CD14-positive monocyte (primary cell): ENCODE measurements at regions not wholly inside any gene's neighbourhood (a gene's known extent, or its start where the extent isn't known, plus 50 kb on each side); places are given as distances from the start of the nearest gene placed in this dataset.

ENCODE experiments used
- DNase-seq, 3 donors: peaks; one replicate each; pipeline ENCODE4 v3.0.0-alpha.2; 2011 to 2022
- H2AFZ ChIP-seq: 2 replicates; pipeline ENCODE4 v1.6.0; 2012; ENCODE audit warnings: mild to moderate bottlenecking, low read depth, low read length, inconsistent platforms; ENCODE audit not compliant: insufficient read depth, poor library complexity, severe bottlenecking
- H3K27ac ChIP-seq, 2 donors: 1 replicate in 1 of 2; 2 replicates in 1 of 2; pipeline ENCODE4 v1.5.1; 2012 to 2013; ENCODE audit warnings: low read length in 2 of 2, control low read depth in 1 of 2, inconsistent platforms in 1 of 2, low read depth in 1 of 2, mild to moderate bottlenecking in 1 of 2
- H3K27me3 ChIP-seq, 2 donors: one replicate each; pipeline versions ENCODE4 v1.6.0 to v1.6.1; 2011 to 2013; ENCODE audit warnings: low read length in 2 of 2; ENCODE audit not compliant: control insufficient read depth in 2 of 2, insufficient read depth in 2 of 2
- H3K36me3 ChIP-seq, 2 donors: replicated peaks in 1 of 2; 1 replicate in 1 of 2; 2 replicates in 1 of 2; pipeline versions ENCODE4 v1.5.1 to v1.6.1; 2012 to 2013; ENCODE audit warnings: low read length in 2 of 2, control low read depth in 1 of 2, inconsistent platforms in 1 of 2, mild to moderate bottlenecking in 1 of 2; ENCODE audit not compliant: insufficient read depth in 2 of 2, control insufficient read depth in 1 of 2
- H3K4me1 ChIP-seq, 2 donors: 1 replicate in 1 of 2; 2 replicates in 1 of 2; pipeline versions ENCODE4 v1.5.1 to v1.6.1; 2012 to 2013; ENCODE audit warnings: low read length in 2 of 2, control low read depth in 1 of 2, inconsistent platforms in 1 of 2, mild to moderate bottlenecking in 1 of 2, moderate library complexity in 1 of 2; ENCODE audit not compliant: insufficient read depth in 2 of 2, control insufficient read depth in 1 of 2
- H3K4me2 ChIP-seq: replicated peaks from 2 replicates; pipeline ENCODE3; 2012; ENCODE audit warnings: low read length, moderate library complexity, mild to moderate bottlenecking; ENCODE audit not compliant: poor library complexity, severe bottlenecking; ENCODE audit errors: extremely low read depth
- H3K4me3 ChIP-seq, 3 experiments: fragments of 200-600 bp in 1 of 3; sonication (generic) in 1 of 3; replicated peaks in 1 of 3; 1 replicate in 2 of 3; 2 replicates in 1 of 3; pipeline ENCODE4 v1.5.1; 2011 to 2013; ENCODE audit warnings: low read length in 3 of 3, mild to moderate bottlenecking in 3 of 3, control low read depth in 2 of 3, low read depth in 2 of 3, inconsistent platforms in 1 of 3, moderate library complexity in 1 of 3
- H3K79me2 ChIP-seq: 2 replicates; pipeline ENCODE4 v1.6.0; 2012; ENCODE audit warnings: mild to moderate bottlenecking, control low read depth, inconsistent platforms, low read length, moderate library complexity; ENCODE audit not compliant: insufficient read depth
- H3K9ac ChIP-seq: 2 replicates; pipeline ENCODE4 v1.6.0; 2017; ENCODE audit warnings: low read length, mild to moderate bottlenecking; ENCODE audit not compliant: insufficient read depth, poor library complexity, severe bottlenecking
- H3K9me3 ChIP-seq, 2 donors: replicated peaks in 1 of 2; 1 replicate in 1 of 2; 2 replicates in 1 of 2; pipeline versions ENCODE4 v1.5.1 to v1.6.1; 2012 to 2013; ENCODE audit warnings: low read length in 2 of 2, control low read depth in 1 of 2; ENCODE audit not compliant: control insufficient read depth in 1 of 2, insufficient read depth in 1 of 2
- H4K20me1 ChIP-seq: 2 replicates; pipeline ENCODE4 v1.6.0; 2012; ENCODE audit warnings: mild to moderate bottlenecking, low read length, control low read depth, moderate library complexity; ENCODE audit not compliant: insufficient read depth
- H3K27ac Mint-ChIP-seq, 7 donors: one replicate each; pipeline ENCODE4 v1.8.0; 2020; ENCODE audit warnings: mild to moderate bottlenecking in 7 of 7, mixed read lengths in 7 of 7, moderate library complexity in 6 of 7, inconsistent platforms in 2 of 7
- H3K27me3 Mint-ChIP-seq, 3 donors: one replicate each; pipeline ENCODE4 v1.8.0; 2021 to 2022; ENCODE audit warnings: low read depth in 3 of 3, mild to moderate bottlenecking in 3 of 3, mixed read lengths in 3 of 3, moderate library complexity in 3 of 3, inconsistent platforms in 1 of 3
- H3K36me3 Mint-ChIP-seq, 2 donors: one replicate each; pipeline ENCODE4 v1.8.0; 2020; ENCODE audit warnings: mixed read lengths in 2 of 2, inconsistent platforms in 1 of 2, mild to moderate bottlenecking in 1 of 2
- H3K4me1 Mint-ChIP-seq: one replicate; pipeline ENCODE4 v1.8.0; 2020; ENCODE audit warnings: mild to moderate bottlenecking, mixed read lengths
- H3K4me3 Mint-ChIP-seq, 2 donors: one replicate each; pipeline ENCODE4 v1.8.0; 2020; ENCODE audit warnings: mild to moderate bottlenecking in 2 of 2, mixed read lengths in 2 of 2, moderate library complexity in 1 of 2
- H3K9me3 Mint-ChIP-seq, 7 donors: one replicate each; pipeline ENCODE4 v1.8.0; 2020 to 2022; ENCODE audit warnings: mixed read lengths in 7 of 7, mild to moderate bottlenecking in 6 of 7, moderate library complexity in 6 of 7, inconsistent platforms in 2 of 7
- WGBS: methylation state at CpG from one replicate; pipeline ENCODE4 v1.1.5; 2013; ENCODE audit warnings: missing lambda C conversion rate; ENCODE audit not compliant: insufficient coverage; 5-methylcytosine and 5-hydroxymethylcytosine counted together
- intact Hi-C, 2 donors: fragments of 100-400 bp; cut with micrococcal nuclease; formaldehyde crosslinking; loops; one replicate each; pipeline versions ENCODE4 v1.15.0 to v1.15.1; 2023
- TF ChIP-seq, protein P1 (sequence below): fragments of 200-600 bp; IDR thresholded peaks from one replicate; pipeline ENCODE4 v1.8.0; 2022; ENCODE audit warnings: antibody characterized with exemption, mild to moderate bottlenecking

DNA sequence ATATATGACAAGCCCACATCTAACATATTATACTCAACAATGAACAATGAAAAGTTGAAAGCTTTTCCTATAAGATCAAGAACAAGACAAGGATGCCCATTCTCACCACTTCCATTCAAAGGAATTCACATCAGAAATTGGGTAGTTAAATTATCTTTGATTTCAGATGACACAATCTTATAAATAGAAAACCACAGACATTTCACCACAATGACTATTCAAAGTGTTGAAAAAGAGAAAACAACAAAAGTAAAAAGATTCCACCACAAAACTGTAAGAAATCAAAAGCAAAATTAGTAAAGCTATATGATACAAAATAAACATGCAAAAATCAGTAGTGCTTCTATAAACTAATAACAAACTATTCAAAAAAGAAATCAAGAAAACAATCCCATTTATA lies 279.7 kb upstream of the MYT1L start:
- Mint-ChIP-seq H3K27ac (no peak overlapping the region), H3K9me3 (peaks cover 4 to 15% (median 8%) of the 10 kb centered on the region in 7 donors), H3K4me1 (peaks cover 9% of the 10 kb centered on the region), H3K36me3 (no peaks in the 10 kb centered on the region), H3K4me3 (no peak overlapping the region), H3K27me3 (peaks cover 1 to 16% (median 15%) of the 10 kb centered on the region in 3 donors)
- Histone ChIP-seq H3K9ac (no peak overlapping the region), H2AFZ (no peak overlapping the region), H3K27ac (no peak overlapping the region), H3K36me3 (no peaks in the 10 kb centered on the region), H3K4me3 (no peak overlapping the region), H3K9me3 (peaks cover 4% of the 10 kb centered on the region in 2 donors), H3K79me2 (no peaks in the 10 kb centered on the region), H4K20me1 (no peaks in the 10 kb centered on the region), H3K27me3 (no peaks in the 10 kb centered on the region), H3K4me2 (no peak overlapping the region), H3K4me1 (peaks cover 5 to 7% of the 10 kb centered on the region in 2 donors)
- TF ChIP-seq, protein P1, sequence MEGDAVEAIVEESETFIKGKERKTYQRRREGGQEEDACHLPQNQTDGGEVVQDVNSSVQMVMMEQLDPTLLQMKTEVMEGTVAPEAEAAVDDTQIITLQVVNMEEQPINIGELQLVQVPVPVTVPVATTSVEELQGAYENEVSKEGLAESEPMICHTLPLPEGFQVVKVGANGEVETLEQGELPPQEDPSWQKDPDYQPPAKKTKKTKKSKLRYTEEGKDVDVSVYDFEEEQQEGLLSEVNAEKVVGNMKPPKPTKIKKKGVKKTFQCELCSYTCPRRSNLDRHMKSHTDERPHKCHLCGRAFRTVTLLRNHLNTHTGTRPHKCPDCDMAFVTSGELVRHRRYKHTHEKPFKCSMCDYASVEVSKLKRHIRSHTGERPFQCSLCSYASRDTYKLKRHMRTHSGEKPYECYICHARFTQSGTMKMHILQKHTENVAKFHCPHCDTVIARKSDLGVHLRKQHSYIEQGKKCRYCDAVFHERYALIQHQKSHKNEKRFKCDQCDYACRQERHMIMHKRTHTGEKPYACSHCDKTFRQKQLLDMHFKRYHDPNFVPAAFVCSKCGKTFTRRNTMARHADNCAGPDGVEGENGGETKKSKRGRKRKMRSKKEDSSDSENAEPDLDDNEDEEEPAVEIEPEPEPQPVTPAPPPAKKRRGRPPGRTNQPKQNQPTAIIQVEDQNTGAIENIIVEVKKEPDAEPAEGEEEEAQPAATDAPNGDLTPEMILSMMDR: no peak
- intact Hi-C loops: no loop called here
- no peak for DNase-seq

DNA sequence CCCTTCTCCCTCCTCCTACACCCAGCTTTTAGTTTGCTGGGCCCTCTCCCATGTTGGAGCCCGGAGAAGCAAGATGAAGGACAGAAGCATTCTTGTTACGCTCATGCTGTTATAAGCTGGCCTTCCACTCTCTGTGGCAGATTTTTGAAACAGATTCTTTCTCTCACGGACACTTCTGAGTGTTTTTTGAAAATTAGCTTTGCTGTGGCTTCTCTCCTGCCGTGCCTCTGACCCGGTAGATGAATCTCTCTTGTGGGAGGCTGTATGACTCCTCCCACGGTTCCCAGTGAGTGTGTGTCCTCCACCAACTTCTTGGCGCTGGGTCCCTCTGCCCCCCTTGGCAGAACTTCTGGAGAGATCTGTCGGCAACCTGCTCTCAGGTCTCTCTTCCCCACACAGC lies 269.3 kb upstream of the MYT1L start:
- no peaks in the 10 kb centered on the region for H4K20me1 ChIP-seq
- Mint-ChIP-seq H3K9me3 (peaks cover 0 to 5% (median under 1%) of the 10 kb centered on the region in 7 donors), H3K4me1 (no peaks in the 10 kb centered on the region), H3K27ac (no peak overlapping the region), H3K36me3 (no peaks in the 10 kb centered on the region), H3K27me3 (peaks cover 0 to 5% (median 3%) of the 10 kb centered on the region in 3 donors), H3K4me3 (no peak overlapping the region)
- no peak overlapping the region for H3K9ac ChIP-seq
- H3K27me3 ChIP-seq: no peaks in the 10 kb centered on the region
- no peak for DNase-seq
- no peak overlapping the region for H3K27ac ChIP-seq
- H3K4me1 ChIP-seq: no peaks in the 10 kb centered on the region
- TF ChIP-seq, protein P1: no peak
- intact Hi-C loops: no loop called here
- no peaks in the 10 kb centered on the region for H3K36me3 ChIP-seq
- no peak overlapping the region for H3K4me3 ChIP-seq
- no peak overlapping the region for H2AFZ ChIP-seq
- 91% methylated on average over 8 of the region's 8 CpGs for WGBS
- no peaks in the 10 kb centered on the region for H3K9me3 ChIP-seq
- no peaks in the 10 kb centered on the region for H3K79me2 ChIP-seq
- no peak overlapping the region for H3K4me2 ChIP-seq
